ENCODE measurements at regions not wholly inside any gene's neighbourhood (a gene's known extent, or its start where the extent isn't known, plus 50 kb on each side); places are given as distances from the start of the nearest gene placed in this dataset.

GRCh38 chr20:6708010-6708409, 59.5 kb upstream of the BMP2 start:
- Histone ChIP-seq H4K91ac (ENCODE audit: insufficient read length, low read depth, low read length) (no peak overlapping the region), H4K5ac (ENCODE audit: insufficient read length, low read depth, low read length) (no peak overlapping the region), H2AK5ac (ENCODE audit: insufficient read length, low read length) (no peak overlapping the region), H3K4me2 (ENCODE audit: insufficient read depth, insufficient read length, low read length) (no peak overlapping the region), H2BK20ac (ENCODE audit: low read depth, low read length, poor library complexity, severe bottlenecking) (no peak overlapping the region), H3K23me2 (ENCODE audit: insufficient read length, low read depth, low read length, poor library complexity, severe bottlenecking) (no peaks in the 10 kb centered on the region), H3K4ac (ENCODE audit: low read depth, low read length) (no peak overlapping the region), H3K56ac (ENCODE audit: insufficient read length, low read depth, low read length) (no peak overlapping the region), H4K20me1 (ENCODE audit: control insufficient read depth, insufficient read depth, insufficient read length) (no peaks in the 10 kb centered on the region), H2BK5ac (ENCODE audit: insufficient read length, low read length) (no peak overlapping the region), H3K79me2 (ENCODE audit: insufficient read depth, low read length) (no peaks in the 10 kb centered on the region), H2BK120ac (ENCODE audit: low read depth, low read length, poor library complexity, severe bottlenecking) (no peak overlapping the region), H3T11ph (ENCODE audit: low read length) (no peak overlapping the region), H2BK12ac (ENCODE audit: insufficient read length, low read depth, low read length) (no peak overlapping the region), H3K27ac (ENCODE audit: insufficient read length, low read depth, low read length) (no peak overlapping the region), H3K23ac (ENCODE audit: insufficient read length, low read depth, low read length) (no peak overlapping the region), H3K4me1 (ENCODE audit: insufficient read depth, low read length) (no peaks in the 10 kb centered on the region), H2BK15ac (ENCODE audit: low read depth, low read length) (no peak overlapping the region), H3K9ac (ENCODE audit: extremely low read depth, insufficient read length, low read length) (no peak overlapping the region), H3K79me1 (ENCODE audit: insufficient read depth, low read depth, low read length, poor library complexity, severe bottlenecking) (no peaks in the 10 kb centered on the region), H2AFZ (ENCODE audit: low read length) (no peak overlapping the region), H4K8ac (replicated peaks; ENCODE audit: insufficient read length, low read depth, low read length) (no peak overlapping the region), H3K18ac (ENCODE audit: insufficient read length, low read depth, low read length) (no peak overlapping the region), H3K14ac (ENCODE audit: insufficient read depth, low read length) (no peak overlapping the region), H3K27me3 (ENCODE audit: insufficient read depth, low read length) (no peaks in the 10 kb centered on the region), H3K9me3 (ENCODE audit: control insufficient read depth, low read depth, low read length) (no peaks in the 10 kb centered on the region)
- H3K27me3 Mint-ChIP-seq (ENCODE audit: low read depth): no peaks in the 10 kb centered on the region; the same call in 1 of the 2 replicates
- peaks cover 9 to 10% of the 10 kb centered on the region in 2 experiments for H3K4me1 Mint-ChIP-seq
- no peaks in the 10 kb centered on the region for H3K9me3 Mint-ChIP-seq
- H3K27ac Mint-ChIP-seq: no peak overlapping the region
- no peak for DNase-seq
- WGBS (ENCODE audit: extremely low coverage, insufficient read length, low lambda C conversion rate): no CpG with 5 or more reads among the region's 1 CpG
- TF ChIP-seq CTCF (conservative IDR thresholded peaks at IDR 0.05): no peak
- H3K4me3 Mint-ChIP-seq: no peak overlapping the region
- H3K36me3 Mint-ChIP-seq (ENCODE audit: insufficient read depth in 1 of 3, low read depth in 3 of 3): no peaks in the 10 kb centered on the region

All from H9 (cell line).